SK-N-MC (cell line): ENCODE measurements at regions not wholly inside any gene's neighbourhood (a gene's known extent, or its start where the extent isn't known, plus 50 kb on each side); places are given as distances from the start of the nearest gene placed in this dataset.

Experiments used
- EZH2 ChIP-seq: fragments of 200-600 bp; sonication (generic); IDR thresholded peaks from one replicate; pipeline ENCODE4 v1.6.1; 2017; ENCODE audit warnings: antibody characterized with exemption
- POLR2AphosphoS5 ChIP-seq: IDR thresholded peaks from 2 replicates; pipeline ENCODE4 v1.6.1; 2012; ENCODE audit warnings: mild to moderate bottlenecking, low read depth, low read length, borderline replicate concordance

DNA sequence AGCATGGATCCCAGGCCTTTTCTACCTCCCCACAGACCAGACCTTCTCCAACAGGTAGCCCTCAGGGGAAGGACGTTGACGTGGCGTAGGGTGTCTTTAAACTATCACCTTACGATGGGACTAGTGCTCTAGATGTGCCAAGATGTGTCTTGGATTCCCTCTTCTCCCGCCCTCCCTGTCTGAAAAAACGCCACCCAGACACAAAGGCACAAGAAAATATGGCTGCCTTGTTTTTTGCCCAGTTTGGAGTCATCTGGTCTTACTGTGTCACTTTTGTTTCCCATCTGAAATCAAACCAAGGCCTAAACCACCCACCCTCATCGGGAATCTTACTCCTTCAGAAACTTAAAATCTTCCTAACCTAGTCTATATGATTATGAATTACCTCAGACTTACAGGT lies 235.4 kb downstream of the OR13H1 start:
- TF ChIP-seq POLR2AphosphoS5: no peak
- no peak for TF ChIP-seq EZH2
